ENCODE measurements at regions not wholly inside any gene's neighbourhood (a gene's known extent, or its start where the extent isn't known, plus 50 kb on each side); places are given as distances from the start of the nearest gene placed in this dataset.

DNA sequence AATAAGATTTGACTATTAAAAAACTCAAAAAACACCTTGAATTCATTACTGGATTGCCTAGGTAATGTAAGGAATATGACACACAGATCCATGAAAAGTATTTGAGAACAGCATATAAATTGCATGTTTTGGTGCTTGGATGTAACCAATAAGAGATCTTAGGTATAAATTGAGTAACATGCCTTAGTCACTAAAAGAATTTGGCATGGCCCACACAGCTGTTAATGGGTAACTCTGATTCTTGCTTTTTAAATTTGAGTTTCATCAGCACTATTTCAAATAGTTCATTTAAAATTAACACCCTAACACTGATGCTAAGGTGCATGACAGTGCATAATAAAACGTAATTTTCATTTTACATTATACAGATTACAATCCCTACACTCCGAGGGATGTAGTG, 779.3 kb upstream of the WWC1 start:
- DNase-seq = no peak

DNA sequence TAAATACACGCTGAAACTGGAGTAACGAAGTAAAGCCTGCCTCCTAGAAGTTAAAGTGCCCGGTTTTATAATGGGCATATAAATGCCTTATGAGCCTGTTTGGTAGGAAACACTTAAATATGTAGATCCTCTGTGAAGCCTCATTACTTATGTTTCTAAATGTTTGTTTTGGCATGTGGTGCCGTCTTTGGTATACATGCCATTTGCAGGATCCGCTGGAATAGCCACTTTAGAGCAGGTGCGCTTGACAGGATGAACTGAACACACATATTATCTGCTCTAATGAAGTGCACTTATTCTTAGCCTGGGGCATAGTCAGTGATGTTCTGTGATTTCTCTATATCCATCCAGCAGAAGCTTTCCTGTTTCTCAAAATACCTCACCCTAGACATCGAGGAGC, 778.1 kb upstream of the WWC1 start:
- no peak for DNase-seq

DNA sequence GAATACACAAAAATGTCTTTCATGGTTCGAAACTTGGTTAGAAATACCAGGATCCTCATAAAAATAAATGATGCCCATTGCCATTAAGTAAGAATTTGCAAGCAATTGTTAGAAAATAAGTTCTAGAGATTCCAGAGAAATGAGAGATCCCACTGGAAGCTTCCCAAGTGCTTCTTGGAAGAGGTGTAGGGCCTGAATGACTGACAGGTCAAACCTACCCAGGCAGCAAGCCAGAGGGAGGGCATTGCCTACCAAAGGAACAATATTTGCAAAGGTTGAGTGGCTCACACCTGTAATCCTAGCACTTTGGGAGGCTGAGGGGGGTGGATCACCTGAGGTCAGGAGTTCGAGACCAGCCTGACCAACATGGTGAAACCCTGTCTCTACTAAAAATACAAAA, 777.0 kb upstream of the WWC1 start:
- DNase-seq = no peak

DNA sequence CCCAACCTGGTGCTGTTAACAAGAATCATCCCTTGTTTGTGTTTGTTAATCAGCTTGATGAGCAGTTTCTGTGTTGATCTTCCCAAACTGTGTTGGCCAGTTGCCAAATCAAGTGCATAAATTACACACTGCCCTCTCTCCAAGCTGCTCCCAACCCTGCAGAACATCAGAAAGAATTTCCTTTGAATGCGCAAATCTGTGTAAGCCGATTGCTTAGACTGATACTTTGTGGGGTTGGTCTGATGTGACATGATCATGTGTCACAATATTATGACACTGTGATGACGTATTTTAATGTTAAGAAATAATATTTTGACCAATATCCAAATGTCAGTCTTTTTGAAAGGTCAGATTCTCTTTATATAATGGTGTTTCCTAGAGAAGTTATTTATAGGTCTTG, 766.4 kb upstream of the WWC1 start:
- no peak for DNase-seq

DNA sequence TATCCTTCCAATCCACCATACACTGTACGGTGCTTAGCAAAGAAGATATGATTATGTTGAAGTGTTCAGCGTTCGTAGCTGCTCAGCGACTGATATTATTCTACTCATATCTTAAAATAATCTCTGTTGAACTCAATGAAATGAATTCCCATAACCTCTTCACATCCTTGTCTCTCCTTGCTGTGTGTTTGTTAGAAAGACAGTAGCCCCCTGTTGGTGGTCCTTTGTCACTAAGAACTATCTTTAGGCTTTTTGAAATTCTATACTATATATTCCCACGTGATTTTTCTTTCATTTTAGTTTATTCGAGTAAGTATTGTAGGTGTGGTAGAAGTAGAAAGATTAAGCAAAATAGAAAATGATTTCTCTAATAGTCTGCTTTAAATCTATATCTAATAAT, 762.8 kb upstream of the WWC1 start:
- no peak for DNase-seq

DNA sequence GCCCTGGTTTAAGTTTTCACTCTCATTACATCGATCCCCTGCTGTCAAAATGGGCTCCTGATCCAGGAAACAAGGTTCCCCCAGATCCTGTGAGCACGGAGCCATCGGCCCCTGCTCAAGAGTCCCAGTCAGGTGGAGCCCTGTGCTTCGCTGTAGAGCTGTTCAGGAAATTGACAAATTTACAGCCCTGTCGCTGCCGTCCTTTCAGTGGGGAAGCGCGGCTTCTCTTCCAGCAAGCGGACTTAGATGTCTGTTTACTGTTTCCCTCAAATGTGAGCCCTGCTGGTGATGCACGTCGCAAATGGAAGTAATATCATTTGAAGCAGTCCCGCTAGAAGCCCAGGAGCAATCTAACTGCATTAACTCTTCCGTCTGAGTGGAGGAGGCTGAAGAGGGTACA, 760.9 kb upstream of the WWC1 start:
- no peak for DNase-seq

DNA sequence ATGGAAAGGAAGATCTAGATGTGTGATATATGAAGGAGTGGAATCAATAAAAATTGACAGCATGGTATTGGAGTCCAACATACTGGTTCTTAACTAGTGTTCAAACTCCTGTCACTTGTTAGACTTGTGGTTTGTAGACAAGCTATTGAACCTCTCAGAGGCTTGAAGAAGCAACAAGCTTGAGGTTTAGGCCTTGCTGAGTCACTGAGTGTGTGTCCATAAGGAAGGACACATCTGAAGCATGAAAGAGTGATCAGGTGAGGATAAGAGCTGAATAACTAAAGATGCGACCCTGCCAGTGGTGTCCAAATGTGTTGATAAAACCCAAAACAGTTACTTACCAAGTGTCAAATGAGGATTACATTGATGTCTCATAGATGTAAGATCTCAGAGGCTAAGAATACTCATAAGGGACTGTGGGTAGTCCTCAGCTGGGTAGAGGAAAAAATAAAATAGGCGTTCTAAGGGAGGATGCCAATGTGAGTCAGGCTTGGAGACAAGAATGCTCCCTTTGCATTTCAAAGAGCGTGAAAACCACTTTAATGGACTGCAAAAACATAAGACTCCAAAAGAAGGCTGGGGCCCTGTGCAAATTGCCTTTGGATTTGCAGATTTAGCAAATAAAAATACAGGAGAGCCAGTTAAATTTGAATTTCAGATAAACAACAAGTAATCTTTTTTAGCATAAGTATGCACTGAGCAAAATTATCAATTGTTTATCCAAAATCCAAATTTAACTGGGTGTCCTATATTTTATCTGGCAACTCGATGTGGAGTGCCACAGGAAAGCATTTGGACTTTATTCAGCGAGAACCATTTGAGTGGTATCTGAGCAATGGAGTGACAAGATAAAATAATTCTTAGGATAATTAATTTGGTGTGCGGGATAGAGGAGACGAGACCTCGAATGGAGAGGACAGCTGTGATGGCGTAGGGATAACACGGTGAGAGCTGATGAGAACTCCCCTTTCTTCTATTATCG, 757.3 kb upstream of the WWC1 start:
- DNase-seq = no peak

DNA sequence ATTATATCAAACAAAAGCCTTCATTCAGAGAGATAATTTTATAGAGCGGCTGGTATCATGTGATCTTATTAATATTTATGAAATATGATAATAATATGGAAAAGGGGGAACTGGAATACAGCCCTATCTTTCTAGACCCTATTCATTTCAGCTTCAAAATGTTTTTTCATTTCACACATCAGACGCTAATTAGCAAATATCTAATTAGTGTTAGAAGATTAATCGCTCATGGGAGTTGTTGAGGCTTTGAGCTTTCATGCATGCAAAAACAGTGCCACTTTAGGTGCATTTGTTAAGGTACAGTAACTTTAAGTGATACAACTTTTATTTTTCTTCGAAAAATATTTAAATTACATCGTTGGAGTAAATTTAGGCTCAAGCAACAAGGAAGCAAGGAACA, 751.7 kb upstream of the WWC1 start:
- no peak for DNase-seq

DNA sequence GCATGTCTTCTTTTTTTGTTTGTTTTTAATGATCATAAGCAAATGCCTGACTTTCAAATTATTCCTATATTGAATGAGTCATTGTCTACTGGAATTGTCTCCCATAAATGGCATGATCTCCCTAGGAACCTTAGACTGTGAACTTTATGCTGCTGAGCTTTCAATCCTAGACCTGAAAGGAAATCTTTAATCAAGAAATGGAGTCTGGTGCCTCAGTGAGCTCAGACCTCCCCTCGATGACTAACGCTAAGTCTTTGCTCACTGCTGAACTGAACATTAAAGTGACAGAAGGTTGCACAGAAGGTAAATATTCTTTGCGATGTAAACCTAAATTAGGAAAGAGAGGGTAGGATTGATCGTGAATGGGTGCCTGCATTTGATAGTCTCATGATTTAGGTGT, 745.2 kb upstream of the WWC1 start:
- DNase-seq = no peak

DNA sequence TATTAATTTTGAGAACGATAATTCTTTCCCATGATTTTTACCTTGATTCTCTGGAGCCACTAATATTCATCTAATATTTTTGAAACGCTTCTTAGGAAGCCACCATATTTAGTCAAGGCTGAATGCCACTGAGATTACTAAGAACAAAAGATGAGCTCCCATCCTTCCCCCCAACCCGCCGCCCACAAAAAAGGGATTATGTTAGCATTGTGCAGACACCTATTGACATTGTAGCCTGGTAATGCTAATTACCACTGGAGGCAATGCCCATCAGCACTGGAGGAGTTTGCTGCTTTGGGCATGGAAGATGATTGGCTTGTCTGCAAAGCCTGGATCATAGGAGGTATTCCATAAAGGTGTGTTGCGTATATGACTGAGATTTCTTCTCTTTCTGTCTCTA, 739.1 kb upstream of the WWC1 start:
- DNase-seq = no peak

DNA sequence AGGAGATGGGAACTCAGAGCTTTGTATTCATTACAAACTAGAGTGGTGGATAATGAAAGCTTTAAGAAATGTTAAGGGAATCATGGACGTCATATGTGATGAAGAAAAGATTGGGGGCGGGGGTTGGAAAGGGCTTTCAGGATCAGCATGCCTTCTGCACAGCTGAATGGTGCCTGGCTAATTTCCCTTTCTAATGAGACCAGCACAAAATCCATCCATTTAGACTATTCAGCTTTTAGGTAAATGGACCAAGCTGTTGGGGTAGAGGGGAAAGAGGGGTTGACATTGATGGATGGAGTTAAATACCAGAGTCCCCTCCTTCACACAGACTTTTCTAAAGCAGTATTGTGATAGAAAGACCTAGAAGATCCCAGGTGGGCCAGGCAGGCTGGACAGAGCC, 737.9 kb upstream of the WWC1 start:
- DNase-seq = no peak

DNA sequence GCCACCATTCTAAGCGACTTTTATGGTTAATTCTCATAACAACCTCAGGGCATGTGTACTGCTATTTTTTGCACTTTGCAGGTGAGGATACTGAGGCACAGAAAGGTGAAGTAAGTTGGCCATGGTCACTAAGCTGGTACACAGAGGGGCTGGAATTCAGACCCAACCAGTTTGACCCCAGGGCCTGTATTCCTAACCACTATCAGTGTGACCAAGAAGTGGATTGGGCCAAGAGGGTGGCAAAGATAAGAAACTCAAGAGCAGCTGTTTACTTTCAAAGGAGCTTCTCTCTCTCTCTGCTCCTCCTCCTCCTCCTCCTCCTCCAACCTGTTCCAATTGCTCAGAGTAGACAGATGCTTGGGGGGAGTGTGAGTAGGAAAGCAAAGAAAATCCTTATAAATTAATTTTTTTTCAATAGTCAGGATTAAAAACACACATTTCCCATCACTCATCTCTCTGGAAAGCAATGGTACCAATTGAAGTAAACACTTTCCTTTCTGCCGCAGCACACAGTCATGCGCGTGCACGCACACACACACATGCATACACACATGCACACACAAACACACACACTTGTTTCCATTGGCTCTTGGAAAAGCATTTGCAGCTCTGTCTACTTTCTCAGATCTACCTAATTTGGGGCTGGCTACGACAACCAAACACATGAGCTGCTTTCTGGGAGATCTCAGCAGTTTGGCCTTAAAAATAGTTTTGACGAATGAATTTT, 736.7 kb upstream of the WWC1 start:
- DNase-seq = no peak

DNA sequence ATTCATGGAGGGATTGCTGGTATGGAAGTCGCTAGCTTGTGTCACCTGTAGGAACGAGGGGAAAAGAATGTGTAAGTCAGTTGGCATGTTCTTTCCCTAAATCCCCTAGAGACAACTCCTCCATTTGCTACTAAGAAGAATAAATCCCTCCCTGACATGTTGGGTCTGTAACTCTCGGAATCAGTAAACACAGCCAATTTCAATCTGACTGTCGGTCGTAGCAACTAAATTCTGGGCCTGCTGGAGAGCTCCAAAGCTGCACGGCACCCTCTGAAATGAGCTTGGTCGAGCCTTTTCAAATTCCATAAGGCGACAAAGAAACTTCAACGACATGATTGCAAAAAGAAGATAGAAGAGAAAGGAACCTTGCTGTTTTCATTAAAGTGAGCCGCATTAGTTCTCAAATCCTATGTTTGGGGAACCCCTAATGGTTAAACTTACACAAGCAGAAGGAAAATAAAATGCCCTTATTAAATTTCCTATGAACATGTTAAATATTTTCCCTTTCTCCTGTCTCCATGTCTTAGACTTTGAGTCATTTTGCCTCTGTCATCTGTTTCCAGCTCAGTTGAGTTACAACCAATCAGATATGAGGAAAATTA, 735.8 kb upstream of the WWC1 start:
- DNase-seq = no peak

DNA sequence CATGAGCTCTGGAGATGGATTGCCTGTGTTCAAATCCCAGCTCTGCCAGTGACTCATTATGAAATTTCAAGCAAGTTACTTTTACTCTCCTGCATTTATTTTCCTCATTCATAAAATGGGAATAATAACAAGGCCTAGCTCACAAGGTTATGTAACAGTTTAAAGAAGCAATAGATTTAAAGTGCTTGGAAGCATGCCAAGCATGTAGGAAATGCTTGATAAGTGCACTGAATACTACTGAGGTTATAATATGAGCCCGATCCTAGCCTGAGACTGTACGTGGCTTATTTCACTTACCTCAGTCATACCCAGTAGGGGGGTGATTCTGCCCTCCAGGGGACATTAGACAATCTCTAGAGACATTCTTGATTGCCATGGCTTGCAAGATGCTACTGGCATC, 734.1 kb upstream of the WWC1 start:
- DNase-seq = no peak

DNA sequence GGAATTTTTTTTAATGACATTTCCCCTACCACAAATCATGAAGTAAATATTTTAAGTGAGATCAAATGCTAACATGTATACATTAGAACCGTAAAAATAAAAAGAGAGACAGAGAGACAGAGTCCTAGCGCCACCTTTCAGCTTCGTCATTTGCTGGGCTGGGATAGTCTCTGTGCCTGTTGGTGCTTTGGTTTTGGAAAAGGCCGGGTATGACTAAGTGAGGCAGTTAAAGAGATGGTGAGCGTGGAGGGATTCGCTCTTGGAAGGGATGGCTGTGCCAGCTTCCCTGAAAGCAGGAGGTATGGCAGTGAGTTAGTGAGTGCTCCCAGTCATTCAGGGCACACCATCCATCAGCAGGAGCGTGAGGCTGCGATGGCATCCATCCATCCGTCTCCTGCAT, 729.6 kb upstream of the WWC1 start:
- no peak for DNase-seq

DNA sequence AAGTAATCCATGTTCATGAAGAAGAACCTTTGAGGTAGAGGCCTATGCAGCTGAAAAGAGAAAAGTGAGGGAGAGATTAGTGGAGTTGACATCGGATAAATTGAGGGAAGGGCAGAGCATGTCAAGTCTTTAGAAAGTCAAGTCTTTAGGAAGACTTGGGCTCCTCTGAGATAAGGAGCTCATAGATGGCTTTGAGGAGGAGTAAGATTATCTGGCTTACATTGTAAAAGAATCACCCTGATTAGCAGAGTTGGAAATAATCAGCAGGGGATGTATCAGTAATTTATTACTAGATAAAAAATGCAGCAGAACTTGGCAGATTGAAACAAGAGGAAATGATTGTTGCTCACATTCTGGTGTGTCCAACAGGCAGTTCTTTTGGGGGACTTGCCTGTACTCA, 727.2 kb upstream of the WWC1 start:
- no peak for DNase-seq

DNA sequence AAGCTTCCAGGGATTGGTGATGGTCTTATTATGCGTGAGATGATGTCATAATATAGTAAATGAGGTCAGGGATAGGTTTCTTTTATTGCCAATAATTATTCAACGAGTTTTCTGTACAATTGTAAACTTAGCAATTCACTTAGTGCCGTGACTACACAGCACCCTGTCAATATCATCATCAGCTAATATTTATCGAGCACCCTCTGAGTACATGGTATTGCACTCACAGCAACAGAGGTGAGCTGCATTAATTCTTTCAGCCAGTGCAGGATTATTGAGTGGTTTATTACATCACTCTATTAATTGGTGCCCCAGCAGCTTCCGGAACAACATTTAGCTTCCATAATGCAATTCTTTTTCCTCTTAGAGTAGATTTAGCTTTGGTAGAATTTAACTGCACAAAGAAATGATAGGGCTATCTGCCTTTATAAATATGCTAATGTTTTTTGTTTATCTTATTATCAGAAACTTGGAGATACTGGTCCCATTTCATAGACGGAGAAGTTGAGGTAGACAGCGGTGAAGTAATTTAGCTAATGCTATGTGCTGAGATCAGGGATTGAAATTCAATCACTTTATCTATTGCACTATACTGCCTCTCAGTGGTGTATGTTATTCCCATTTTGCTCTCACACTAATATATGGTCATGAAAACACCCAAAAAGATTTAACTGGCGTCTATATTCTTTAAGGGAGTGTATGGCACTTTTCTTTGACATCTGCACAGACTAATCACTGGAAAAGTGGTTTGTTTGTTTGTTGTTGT, 726.1 kb upstream of the WWC1 start:
- DNase-seq = no peak

DNA sequence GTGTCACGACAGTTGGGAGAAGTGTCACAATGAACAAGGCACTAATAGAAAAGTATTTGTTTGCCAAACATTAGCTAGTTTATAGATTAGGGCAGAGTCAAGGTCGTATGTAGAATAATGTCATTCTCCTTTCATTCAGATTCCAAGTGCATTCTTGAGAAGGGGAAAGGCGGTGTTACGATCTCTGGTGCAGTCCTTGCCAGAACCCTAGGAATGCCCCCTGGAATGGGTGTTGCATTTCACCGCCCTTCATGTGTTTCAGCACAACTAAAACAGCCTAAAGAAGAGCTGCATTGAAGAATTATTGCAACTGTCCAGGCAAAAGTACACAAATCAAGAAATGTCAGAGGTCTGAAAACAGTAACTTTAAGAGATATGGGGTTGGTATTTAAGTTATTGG, 721.0 kb upstream of the WWC1 start:
- no peak for DNase-seq

DNA sequence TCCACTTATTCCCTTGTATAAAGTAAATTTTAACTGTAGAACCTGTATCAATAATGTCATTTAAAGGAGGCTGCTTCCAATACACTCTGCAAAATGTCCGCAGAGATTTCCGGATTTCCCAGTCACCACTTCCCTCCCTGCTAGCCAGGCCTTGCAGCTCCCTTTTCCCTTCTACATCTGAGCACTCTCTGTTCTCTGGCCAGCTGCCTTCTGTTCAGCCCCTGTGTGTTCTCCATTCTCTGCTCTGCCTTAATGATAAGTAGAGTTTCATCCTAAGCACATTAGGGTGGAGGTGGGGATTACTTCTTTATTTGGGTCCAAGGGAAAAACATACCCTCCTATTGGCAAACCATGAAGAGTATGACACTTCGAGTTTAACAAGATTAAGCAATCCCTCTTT, 719.6 kb upstream of the WWC1 start:
- no peak for DNase-seq

DNA sequence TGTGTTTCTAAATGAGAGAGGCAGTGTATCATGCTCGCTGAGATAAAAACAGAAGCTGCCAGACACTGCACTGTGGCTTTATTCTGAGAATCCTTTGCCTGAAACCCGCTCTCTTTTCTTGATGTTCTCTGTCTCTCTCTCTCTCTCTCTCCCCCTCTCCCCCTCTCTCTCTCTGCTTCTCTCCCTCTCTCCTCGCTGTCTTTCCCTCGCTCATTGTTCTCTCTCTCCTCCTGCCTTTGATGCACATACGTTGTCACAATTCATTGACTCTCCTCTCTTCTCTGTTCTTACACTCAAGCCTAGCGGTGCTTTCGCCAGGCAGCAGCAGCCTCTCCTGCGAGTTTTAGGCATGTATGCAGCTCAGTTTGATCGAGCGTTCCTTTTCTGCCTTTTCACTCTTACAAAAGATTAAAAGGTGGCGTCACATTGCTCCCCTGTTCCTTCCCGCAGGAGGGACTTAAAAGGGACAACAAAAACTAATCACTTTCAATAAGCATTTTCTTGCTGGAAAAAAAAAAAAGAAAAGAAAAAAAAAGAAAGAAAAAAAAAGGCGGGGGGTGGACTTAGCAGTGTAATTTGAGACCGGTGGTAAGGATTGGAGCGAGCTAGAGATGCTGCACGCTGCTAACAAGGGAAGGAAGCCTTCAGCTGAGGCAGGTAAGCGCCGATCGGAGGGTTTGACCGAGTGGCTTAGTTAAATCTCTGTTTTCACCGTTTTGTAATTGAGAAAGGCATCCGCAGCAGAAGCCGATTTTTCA, 717.9 kb upstream of the WWC1 start:
- DNase-seq = no peak

DNA sequence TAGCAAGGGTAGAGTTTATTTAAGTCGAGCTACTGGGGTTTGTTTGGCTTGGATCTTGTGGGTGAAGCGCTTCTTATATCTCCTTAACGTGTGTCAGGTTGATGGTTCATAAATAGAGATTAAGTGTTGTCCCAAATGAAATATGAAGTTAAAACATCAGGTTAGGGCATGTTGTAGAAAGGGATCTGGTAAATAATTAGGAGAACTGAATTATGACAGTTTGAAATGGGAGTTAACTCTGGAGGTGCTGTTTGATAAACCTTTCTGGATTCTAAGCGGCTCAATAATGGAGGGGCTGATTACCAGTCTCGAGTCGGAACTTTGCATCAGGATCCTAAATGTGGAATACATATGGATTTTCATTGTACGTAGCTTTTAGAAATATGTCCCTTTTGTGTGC, 717.0 kb upstream of the WWC1 start:
- DNase-seq = no peak

DNA sequence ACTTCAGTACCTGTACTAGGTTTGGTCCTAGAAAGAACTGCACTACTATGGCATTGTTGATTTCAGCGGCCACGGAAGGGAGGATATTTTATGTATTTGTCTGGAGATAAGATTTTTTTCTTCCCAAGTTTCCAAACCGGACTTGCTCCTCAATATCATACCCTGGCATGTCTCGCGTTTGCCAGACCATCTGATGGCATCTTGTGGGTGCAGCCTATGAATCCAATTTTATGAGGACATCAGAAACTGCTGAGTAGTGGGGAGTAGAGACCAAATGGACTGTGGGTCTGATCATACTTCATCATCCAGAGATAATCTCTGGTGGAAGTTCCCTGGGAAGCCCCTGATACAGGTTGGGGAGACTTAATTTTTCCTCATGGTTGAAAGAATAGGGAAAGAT, 716.1 kb upstream of the WWC1 start:
- no peak for DNase-seq
